Neural progenitor cell (in vitro differentiated cells): ENCODE measurements at regions not wholly inside any gene's neighbourhood (a gene's known extent, or its start where the extent isn't known, plus 50 kb on each side); places are given as distances from the start of the nearest gene placed in this dataset.

Experiments
- DNase-seq: peaks from one replicate; pipeline ENCODE4 v3.0.0-alpha.2; 2016; ENCODE audit warnings: low spot score
- H2AFZ ChIP-seq: fragments of 200-600 bp; sonication (generic); replicated peaks from 2 replicates; pipeline ENCODE4 v1.6.1; 2016; ENCODE audit warnings: antibody characterized with exemption
- H3F3A ChIP-seq: fragments of 200-600 bp; sonication (generic); 2 replicates; pipeline ENCODE4 v1.6.1; 2016; ENCODE audit warnings: antibody characterized with exemption, low read depth
- H3K27ac ChIP-seq: fragments of 200-600 bp; sonication (generic); 2 replicates; pipeline ENCODE4 v1.5.1; 2016; ENCODE audit warnings: mild to moderate bottlenecking
- H3K27me3 ChIP-seq: fragments of 200-600 bp; sonication (generic); 2 replicates; pipeline ENCODE4 v1.6.1; 2016; ENCODE audit warnings: mild to moderate bottlenecking, moderate library complexity
- H3K36me3 ChIP-seq: fragments of 200-600 bp; sonication (generic); 2 replicates; pipeline ENCODE4 v1.5.1; 2016
- H3K4me1 ChIP-seq: fragments of 200-600 bp; sonication (generic); 2 replicates; pipeline ENCODE4 v1.6.1; 2016; ENCODE audit warnings: mixed run types
- H3K4me2 ChIP-seq: fragments of 200-600 bp; sonication (generic); 2 replicates; pipeline ENCODE4 v1.6.1; 2016
- H3K4me3 ChIP-seq: fragments of 200-600 bp; sonication (generic); 2 replicates; pipeline ENCODE4 v1.5.1; 2016
- H3K79me2 ChIP-seq: fragments of 200-600 bp; sonication (generic); 2 replicates; pipeline ENCODE4 v1.6.1; 2016; ENCODE audit warnings: low read depth
- H3K9ac ChIP-seq: fragments of 200-600 bp; sonication (generic); 2 replicates; pipeline ENCODE4 v1.6.1; 2016
- H3K9me3 ChIP-seq: fragments of 200-600 bp; sonication (generic); 2 replicates; pipeline ENCODE4 v1.5.1; 2016; ENCODE audit warnings: low read depth
- H4K20me1 ChIP-seq: fragments of 200-600 bp; sonication (generic); 2 replicates; pipeline ENCODE4 v1.6.1; 2016; ENCODE audit warnings: low read depth
- H3K27ac Mint-ChIP-seq: 3 replicates; pipeline ENCODE4 v1.8.0; 2021; ENCODE audit warnings: mixed read lengths
- H3K27me3 Mint-ChIP-seq: 2 replicates; pipeline ENCODE4 v1.8.0; 2022; ENCODE audit warnings: low read depth, mild to moderate bottlenecking, inconsistent platforms, moderate library complexity, mixed read lengths; ENCODE audit not compliant: insufficient read depth
- H3K36me3 Mint-ChIP-seq: 3 replicates; pipeline ENCODE4 v1.8.0; 2021; ENCODE audit warnings: mixed read lengths
- H3K4me1 Mint-ChIP-seq: 3 replicates; pipeline ENCODE4 v1.8.0; 2021; ENCODE audit warnings: mixed read lengths
- H3K4me3 Mint-ChIP-seq: 3 replicates; pipeline ENCODE4 v1.8.0; 2021; ENCODE audit warnings: mild to moderate bottlenecking, moderate library complexity, mixed read lengths
- H3K9me3 Mint-ChIP-seq: 3 replicates; pipeline ENCODE4 v1.8.0; 2020; ENCODE audit warnings: mixed read lengths
- EZH2 ChIP-seq: fragments of 200-600 bp; sonication (generic); IDR thresholded peaks from 2 replicates; pipeline ENCODE4 v1.6.1; 2017; ENCODE audit warnings: antibody characterized with exemption, mild to moderate bottlenecking, moderate library complexity
- EZH2phosphoT487 ChIP-seq: fragments of 200-600 bp; sonication (generic); IDR thresholded peaks from 2 replicates; pipeline ENCODE4 v1.6.1; 2017; ENCODE audit warnings: antibody characterized with exemption
- TF ChIP-seq, protein P1 (sequence below): fragments of 200-600 bp; sonication (generic); IDR thresholded peaks from 2 replicates; pipeline ENCODE4 v1.5.1; 2017; ENCODE audit warnings: antibody characterized with exemption, mild to moderate bottlenecking

GRCh38 chr4:129645461-129645860 lies 549.5 kb downstream of the C4orf33 start:
- Histone ChIP-seq H3K27me3 (no peaks in the 10 kb centered on the region), H3K9me3 (no peaks in the 10 kb centered on the region), H3K9ac (no peak overlapping the region), H4K20me1 (no peaks in the 10 kb centered on the region), H3K79me2 (no peaks in the 10 kb centered on the region), H3K27ac (no peak overlapping the region), H2AFZ (no peak overlapping the region), H3K4me1 (no peaks in the 10 kb centered on the region), H3F3A (no peaks in the 10 kb centered on the region), H3K4me2 (no peak overlapping the region), H3K36me3 (peaks cover 2% of the 10 kb centered on the region), H3K4me3 (no peak overlapping the region)
- no peak for DNase-seq
- no peaks in the 10 kb centered on the region for H3K27me3 Mint-ChIP-seq
- TF ChIP-seq EZH2 (no peak), EZH2phosphoT487 (no peak)
- TF ChIP-seq, protein P1, sequence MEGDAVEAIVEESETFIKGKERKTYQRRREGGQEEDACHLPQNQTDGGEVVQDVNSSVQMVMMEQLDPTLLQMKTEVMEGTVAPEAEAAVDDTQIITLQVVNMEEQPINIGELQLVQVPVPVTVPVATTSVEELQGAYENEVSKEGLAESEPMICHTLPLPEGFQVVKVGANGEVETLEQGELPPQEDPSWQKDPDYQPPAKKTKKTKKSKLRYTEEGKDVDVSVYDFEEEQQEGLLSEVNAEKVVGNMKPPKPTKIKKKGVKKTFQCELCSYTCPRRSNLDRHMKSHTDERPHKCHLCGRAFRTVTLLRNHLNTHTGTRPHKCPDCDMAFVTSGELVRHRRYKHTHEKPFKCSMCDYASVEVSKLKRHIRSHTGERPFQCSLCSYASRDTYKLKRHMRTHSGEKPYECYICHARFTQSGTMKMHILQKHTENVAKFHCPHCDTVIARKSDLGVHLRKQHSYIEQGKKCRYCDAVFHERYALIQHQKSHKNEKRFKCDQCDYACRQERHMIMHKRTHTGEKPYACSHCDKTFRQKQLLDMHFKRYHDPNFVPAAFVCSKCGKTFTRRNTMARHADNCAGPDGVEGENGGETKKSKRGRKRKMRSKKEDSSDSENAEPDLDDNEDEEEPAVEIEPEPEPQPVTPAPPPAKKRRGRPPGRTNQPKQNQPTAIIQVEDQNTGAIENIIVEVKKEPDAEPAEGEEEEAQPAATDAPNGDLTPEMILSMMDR: no peak
- H3K4me3 Mint-ChIP-seq: no peak overlapping the region
- H3K36me3 Mint-ChIP-seq: no peaks in the 10 kb centered on the region
- peaks cover 2% of the 10 kb centered on the region for H3K9me3 Mint-ChIP-seq
- H3K4me1 Mint-ChIP-seq: no peaks in the 10 kb centered on the region
- H3K27ac Mint-ChIP-seq: no peak overlapping the region

GRCh38 chr4:129668092-129668491 lies 572.1 kb downstream of the C4orf33 start:
- Histone ChIP-seq H2AFZ (peak overlapping the region; percentile 66), H3K27me3 (no peaks in the 10 kb centered on the region), H3K9me3 (no peaks in the 10 kb centered on the region), H3K79me2 (no peaks in the 10 kb centered on the region), H3K27ac (no peak overlapping the region), H3K4me1 (no peaks in the 10 kb centered on the region), H3F3A (no peaks in the 10 kb centered on the region), H3K4me2 (no peak overlapping the region), H4K20me1 (no peaks in the 10 kb centered on the region), H3K4me3 (no peak overlapping the region), H3K36me3 (no peaks in the 10 kb centered on the region), H3K9ac (no peak overlapping the region)
- Mint-ChIP-seq H3K27ac (no peak overlapping the region), H3K27me3 (no peaks in the 10 kb centered on the region), H3K9me3 (no peaks in the 10 kb centered on the region), H3K4me1 (no peaks in the 10 kb centered on the region), H3K4me3 (no peak overlapping the region), H3K36me3 (no peaks in the 10 kb centered on the region)
- DNase-seq: no peak
- TF ChIP-seq, protein P1: no peak
- TF ChIP-seq EZH2phosphoT487 (no peak), EZH2 (no peak)

GRCh38 chr4:129672941-129673340 lies 577.0 kb downstream of the C4orf33 start:
- H3F3A ChIP-seq: no peaks in the 10 kb centered on the region
- no peaks in the 10 kb centered on the region for H3K9me3 ChIP-seq
- Mint-ChIP-seq H3K4me3 (no peak overlapping the region), H3K4me1 (no peaks in the 10 kb centered on the region), H3K9me3 (peaks cover 18% of the 10 kb centered on the region), H3K36me3 (no peaks in the 10 kb centered on the region), H3K27ac (no peak overlapping the region), H3K27me3 (no peaks in the 10 kb centered on the region)
- no peaks in the 10 kb centered on the region for H3K79me2 ChIP-seq
- H3K4me1 ChIP-seq: no peaks in the 10 kb centered on the region
- H3K27me3 ChIP-seq: no peaks in the 10 kb centered on the region
- no peak overlapping the region for H3K4me3 ChIP-seq
- no peak for DNase-seq
- no peak overlapping the region for H3K4me2 ChIP-seq
- H3K27ac ChIP-seq: no peak overlapping the region
- no peaks in the 10 kb centered on the region for H3K36me3 ChIP-seq
- no peak overlapping the region for H3K9ac ChIP-seq
- TF ChIP-seq, protein P1: peak; percentile 9
- no peak for TF ChIP-seq EZH2
- H4K20me1 ChIP-seq: no peaks in the 10 kb centered on the region
- no peak overlapping the region for H2AFZ ChIP-seq

GRCh38 chr4:129675036-129675435 lies 579.1 kb downstream of the C4orf33 start:
- TF ChIP-seq, protein P1: no peak
- TF ChIP-seq EZH2 (no peak), EZH2phosphoT487 (no peak)
- Histone ChIP-seq H3K4me1 (no peaks in the 10 kb centered on the region), H3K9me3 (no peaks in the 10 kb centered on the region), H3K9ac (no peak overlapping the region), H3K36me3 (no peaks in the 10 kb centered on the region), H3K79me2 (no peaks in the 10 kb centered on the region), H2AFZ (no peak overlapping the region), H3K4me2 (no peak overlapping the region), H3K4me3 (no peak overlapping the region), H3K27me3 (no peaks in the 10 kb centered on the region), H4K20me1 (no peaks in the 10 kb centered on the region), H3F3A (no peaks in the 10 kb centered on the region), H3K27ac (no peak overlapping the region)
- peaks cover 2% of the 10 kb centered on the region for H3K27me3 Mint-ChIP-seq
- H3K27ac Mint-ChIP-seq: no peak overlapping the region
- H3K4me3 Mint-ChIP-seq: no peak overlapping the region
- peaks cover 21% of the 10 kb centered on the region for H3K9me3 Mint-ChIP-seq
- no peak for DNase-seq
- H3K36me3 Mint-ChIP-seq: no peaks in the 10 kb centered on the region
- H3K4me1 Mint-ChIP-seq: no peaks in the 10 kb centered on the region
